ENCODE measurements at regions not wholly inside any gene's neighbourhood (a gene's known extent, or its start where the extent isn't known, plus 50 kb on each side); places are given as distances from the start of the nearest gene placed in this dataset.
"Not testable (repeated sequence)": the region's sequence is repeated elsewhere in the genome, so short reads cannot be mapped to it uniquely, and the experiment has no call there.

DNA sequence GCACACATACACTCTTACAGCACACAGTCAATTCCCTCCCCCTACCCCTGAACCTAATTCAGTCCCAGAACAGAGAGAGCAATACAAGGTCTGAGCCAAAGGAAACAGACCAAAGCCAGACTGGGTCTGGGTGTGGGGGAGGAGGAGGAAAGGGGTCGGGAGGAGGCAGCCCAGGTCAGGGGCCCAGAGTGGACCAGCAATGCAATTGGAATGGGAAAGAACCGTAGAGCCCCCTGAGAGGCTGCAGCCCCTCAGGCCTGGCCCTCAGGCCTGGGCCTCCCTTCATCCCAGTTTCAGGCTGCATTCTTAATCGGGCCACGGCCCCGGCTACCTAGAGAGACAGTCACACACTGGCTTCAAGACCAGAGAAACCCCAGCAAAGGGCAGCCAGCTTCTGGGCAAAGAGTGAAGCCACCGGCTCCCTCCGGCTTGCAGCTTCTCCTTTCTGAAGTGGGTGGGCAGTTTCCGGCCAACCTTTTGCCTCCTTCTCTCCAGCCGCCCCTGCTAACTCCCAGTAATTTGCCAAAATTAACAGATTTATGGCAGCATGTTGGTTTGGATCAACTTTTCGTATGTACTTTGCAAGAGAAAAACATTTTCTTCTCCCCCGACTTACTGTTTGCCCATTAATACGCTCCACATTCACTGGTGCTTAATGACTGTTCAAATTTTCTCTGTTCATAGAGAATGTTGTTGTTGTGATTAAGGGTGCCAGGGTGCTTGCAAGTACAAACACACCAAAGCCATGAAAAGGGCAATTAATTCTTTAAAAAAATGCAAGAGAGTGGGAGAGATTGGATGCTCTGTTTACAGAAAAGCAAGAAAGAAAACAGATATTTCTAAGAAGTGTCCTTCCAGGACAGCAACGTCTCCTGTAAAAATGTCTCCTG is 488.3 kb downstream of the MN1 start:
- no peak for DNase-seq (ENCODE audit: low spot score in 2 of 2)
- H3K27me3 ChIP-seq (ENCODE audit: low read depth), result no peaks in the 10 kb centered on the region
- in situ Hi-C loops (cut with MboI; ENCODE audit: low sequenced_read_pairs), result no loop called here

DNA sequence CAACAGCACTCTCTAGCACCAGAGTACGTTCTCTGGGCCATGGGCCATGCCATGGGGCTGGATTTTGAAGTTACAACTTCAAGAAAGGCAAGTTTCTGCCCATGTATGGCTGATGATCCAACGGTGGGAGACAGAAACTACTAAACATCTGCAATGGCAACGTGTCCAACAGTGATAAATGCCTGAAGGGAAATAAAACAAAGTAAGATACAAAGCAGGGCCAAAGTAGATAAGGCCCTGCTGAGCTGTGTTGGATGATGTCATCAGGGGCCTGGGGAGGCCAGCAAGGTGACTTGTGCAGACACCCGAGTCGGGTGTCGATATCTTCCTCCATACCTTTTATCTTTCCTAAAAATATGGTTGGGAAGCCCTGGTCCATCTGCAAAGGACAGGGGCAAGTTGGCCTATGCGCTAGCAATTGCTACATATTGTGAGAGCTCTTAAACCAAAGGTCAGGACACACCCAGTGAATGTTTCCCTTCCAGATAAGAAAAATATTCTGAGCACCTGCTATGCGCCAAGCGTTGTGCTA is 487.2 kb downstream of the MN1 start:
- Histone ChIP-seq H3K27me3 (ENCODE audit: low read depth) (no peaks in the 10 kb centered on the region), H3K4me3 (no peak overlapping the region), H3K9me3 (no peaks in the 10 kb centered on the region; the same call in 1 of the 2 replicates), H3K36me3 (replicated peaks) (no peaks in the 10 kb centered on the region), H3K4me1 (peaks cover 16% of the 10 kb centered on the region)
- DNase-seq (ENCODE audit: low spot score in 2 of 2), result no peak
- in situ Hi-C loops (cut with MboI; ENCODE audit: low sequenced_read_pairs), result no loop called here

More for the DNA sequence above, 488.3 kb downstream of the MN1 start:
- no peaks in the 10 kb centered on the region for H3K36me3 ChIP-seq (replicated peaks)
- H3K9me3 ChIP-seq, result peaks cover 3% of the 10 kb centered on the region; the same call in 1 of the 2 replicates
- H3K4me3 ChIP-seq, result no peak overlapping the region
- H3K4me1 ChIP-seq, result peaks cover 6% of the 10 kb centered on the region

DNA sequence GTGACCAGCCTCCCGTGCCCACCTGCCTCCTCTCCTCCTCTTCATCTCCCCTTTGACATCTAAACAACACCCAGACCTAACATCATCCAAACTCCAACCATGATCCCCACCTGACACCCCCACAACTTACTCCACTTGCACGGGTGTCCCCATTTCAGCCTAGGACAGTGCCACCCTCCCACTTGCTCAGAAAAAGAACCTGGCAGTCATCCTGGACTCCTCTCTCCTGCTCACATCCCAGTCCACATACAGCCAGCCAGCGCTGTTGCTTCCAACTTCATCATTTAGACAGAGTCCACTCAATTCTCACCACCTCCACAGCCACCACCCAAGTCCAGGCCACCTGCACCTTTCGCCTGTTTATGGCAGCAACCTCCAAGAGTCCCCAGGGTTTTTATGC is 485.7 kb downstream of the MN1 start:
- in situ Hi-C loops (cut with MboI; ENCODE audit: low sequenced_read_pairs), result no loop called here
- Histone ChIP-seq H3K27me3 (ENCODE audit: low read depth) (no peaks in the 10 kb centered on the region), H3K9me3 (peaks cover 3% of the 10 kb centered on the region), H3K4me3 (no peak overlapping the region), H3K36me3 (replicated peaks) (no peaks in the 10 kb centered on the region), H3K4me1 (peaks cover 16% of the 10 kb centered on the region)
- no peak for DNase-seq (ENCODE audit: low spot score in 2 of 2)

DNA sequence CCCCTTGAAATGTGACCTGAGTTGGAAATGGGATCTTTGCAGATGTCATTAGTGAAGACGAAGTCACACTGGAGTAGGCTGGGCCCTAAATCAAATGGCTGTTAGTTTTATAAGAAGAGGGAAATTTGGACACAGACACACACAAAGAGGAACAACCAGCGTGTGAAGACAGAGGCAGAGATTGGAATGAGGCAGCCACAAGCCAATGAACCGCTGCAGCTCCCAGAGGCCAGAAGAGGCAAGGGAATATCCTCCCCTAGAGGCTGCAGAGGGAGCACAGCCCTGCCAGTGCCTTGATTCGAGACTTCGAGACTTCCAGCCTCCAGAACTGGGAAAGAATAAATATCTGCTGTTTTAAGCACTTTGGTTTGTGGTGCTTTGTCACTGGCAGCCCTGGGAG is 484.5 kb downstream of the MN1 start:
- peaks cover 16% of the 10 kb centered on the region for H3K4me1 ChIP-seq
- H3K27me3 ChIP-seq (ENCODE audit: low read depth), result no peaks in the 10 kb centered on the region
- peak in 1 of 2 experiments; percentile 21 for DNase-seq (ENCODE audit: low spot score in 2 of 2)
- H3K9me3 ChIP-seq, result peaks cover 3% of the 10 kb centered on the region
- in situ Hi-C loops (cut with MboI; ENCODE audit: low sequenced_read_pairs), result no loop called here
- H3K36me3 ChIP-seq (replicated peaks), result no peaks in the 10 kb centered on the region
- no peak overlapping the region for H3K4me3 ChIP-seq

DNA sequence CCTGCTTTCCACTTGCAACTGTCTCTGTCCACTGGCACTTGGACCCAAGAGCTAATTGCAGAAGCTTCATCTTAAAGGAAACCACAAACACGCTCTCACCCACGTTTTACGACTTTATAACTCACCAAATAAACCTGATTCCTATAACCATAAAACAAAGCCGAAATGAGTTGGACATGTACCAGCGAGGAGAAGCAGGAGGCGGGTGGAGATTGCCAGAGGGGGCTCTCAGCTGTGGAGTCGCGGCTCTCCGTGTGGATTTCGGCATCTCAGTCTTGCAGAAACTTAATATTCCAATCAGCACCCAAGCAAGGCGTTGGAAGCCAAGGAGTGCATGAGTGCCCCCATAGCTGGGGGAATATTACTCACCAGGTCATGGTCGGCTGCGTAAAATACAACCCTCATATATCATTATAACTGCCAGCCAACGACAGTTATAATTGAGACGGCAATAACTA is 483.6 kb downstream of the MN1 start:
- H3K9me3 ChIP-seq, result peaks cover 3% of the 10 kb centered on the region
- DNase-seq (ENCODE audit: low spot score in 2 of 2), result no peak
- peaks cover 16% of the 10 kb centered on the region for H3K4me1 ChIP-seq
- in situ Hi-C loops (cut with MboI; ENCODE audit: low sequenced_read_pairs), result no loop called here
- no peak overlapping the region for H3K4me3 ChIP-seq
- H3K36me3 ChIP-seq (replicated peaks), result no peaks in the 10 kb centered on the region
- H3K27me3 ChIP-seq (ENCODE audit: low read depth), result no peaks in the 10 kb centered on the region

DNA sequence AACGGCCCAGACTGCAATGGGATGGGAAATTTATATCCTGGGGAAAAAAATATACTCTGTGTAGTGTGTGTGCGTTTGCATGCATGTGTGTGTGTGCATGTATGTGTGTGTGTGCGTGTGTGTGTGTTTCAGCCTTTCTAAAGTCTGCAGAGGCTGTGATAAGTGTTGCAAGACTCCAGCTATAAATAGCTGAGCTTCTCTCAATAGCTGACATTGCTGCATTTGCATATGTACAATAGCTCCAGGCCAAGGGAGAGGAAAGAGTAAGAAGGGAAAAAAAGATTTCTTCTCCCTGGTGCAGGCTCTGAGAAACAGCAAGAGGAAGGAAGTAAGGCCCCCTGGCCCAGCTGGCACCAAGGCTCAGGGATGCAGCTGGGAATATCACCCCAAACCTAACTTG is 483.0 kb downstream of the MN1 start:
- Histone ChIP-seq H3K4me3 (no peak overlapping the region), H3K36me3 (replicated peaks) (no peaks in the 10 kb centered on the region), H3K9me3 (peaks cover 3% of the 10 kb centered on the region), H3K4me1 (peaks cover 16% of the 10 kb centered on the region), H3K27me3 (ENCODE audit: low read depth) (no peaks in the 10 kb centered on the region)
- in situ Hi-C loops (cut with MboI; ENCODE audit: low sequenced_read_pairs), result no loop called here
- DNase-seq (ENCODE audit: low spot score in 2 of 2), result peak; percentile 81 to 94

DNA sequence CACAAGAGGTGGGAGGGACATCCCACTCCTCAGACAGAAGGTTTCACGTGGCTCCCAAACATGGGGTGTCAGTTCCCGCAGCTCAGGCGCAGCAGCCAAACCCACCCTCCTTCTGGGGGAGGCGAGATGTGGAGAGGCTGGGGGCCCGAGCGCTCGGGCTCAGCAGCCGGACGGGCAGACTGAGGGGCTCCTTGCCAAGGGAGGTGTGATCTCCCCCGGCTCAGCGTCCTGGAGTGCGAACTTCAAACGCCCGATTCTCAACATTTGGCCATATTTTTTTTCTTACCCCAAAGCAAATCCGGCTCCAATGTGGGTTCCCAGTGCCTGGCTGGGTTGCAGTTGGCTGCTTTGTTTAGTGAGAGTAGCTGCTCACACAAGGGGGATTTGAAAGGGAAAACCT is 477.9 kb downstream of the MN1 start:
- Histone ChIP-seq H3K27me3 (ENCODE audit: low read depth) (no peaks in the 10 kb centered on the region), H3K4me3 (no peak overlapping the region), H3K36me3 (replicated peaks) (no peaks in the 10 kb centered on the region), H3K4me1 (peaks cover 5% of the 10 kb centered on the region), H3K9me3 (peaks cover 3% of the 10 kb centered on the region)
- no peak for DNase-seq (ENCODE audit: low spot score in 2 of 2)
- in situ Hi-C loops (cut with MboI; ENCODE audit: low sequenced_read_pairs), result no loop called here

DNA sequence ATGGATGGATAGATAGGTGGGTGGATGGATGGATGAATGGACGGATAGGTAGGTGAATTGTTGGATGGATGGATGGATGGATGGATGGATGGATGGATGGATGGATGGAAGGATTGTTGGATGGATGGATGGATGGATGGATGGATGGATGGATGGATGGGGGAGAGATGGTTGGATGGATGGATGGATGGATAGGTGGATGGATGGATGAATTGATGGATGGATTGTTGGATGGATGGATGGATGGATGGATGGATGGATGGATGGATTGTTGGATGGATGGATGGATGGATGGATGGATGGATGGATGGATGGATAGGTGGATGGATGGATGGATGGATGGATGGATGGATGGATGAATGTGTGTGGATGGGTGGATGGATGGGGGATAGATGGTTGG is 476.6 kb downstream of the MN1 start:
- H3K4me1 ChIP-seq; H3K27me3 ChIP-seq (ENCODE audit: low read depth); H3K4me3 ChIP-seq; in situ Hi-C loops (cut with MboI; ENCODE audit: low sequenced_read_pairs); DNase-seq (ENCODE audit: low spot score in 2 of 2); H3K9me3 ChIP-seq; H3K36me3 ChIP-seq (replicated peaks): not testable (repeated sequence)

DNA sequence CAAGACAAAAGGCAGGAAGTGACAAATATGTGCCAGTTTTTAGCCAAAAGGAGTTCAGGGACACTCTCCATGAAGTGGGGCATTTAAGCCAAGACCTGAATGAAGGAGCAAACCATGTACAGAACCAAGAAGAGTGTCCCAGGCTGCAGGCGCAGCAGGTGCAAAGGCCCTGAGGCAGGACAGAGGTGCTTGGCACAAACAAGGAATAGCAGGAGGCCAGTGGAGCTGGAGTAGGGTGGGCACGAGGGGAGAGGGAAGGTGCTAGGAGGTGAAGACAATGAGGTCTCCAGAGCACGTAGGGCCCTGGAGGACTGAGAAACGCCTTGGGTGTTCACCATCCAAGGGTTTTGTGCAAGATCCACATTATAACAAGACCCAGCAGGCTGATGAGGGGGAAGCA is 474.1 kb downstream of the MN1 start:
- Histone ChIP-seq H3K4me1 (no peaks in the 10 kb centered on the region), H3K4me3 (no peak overlapping the region), H3K27me3 (ENCODE audit: low read depth) (peaks cover 12% of the 10 kb centered on the region; the same call in 1 of the 2 replicates), H3K36me3 (replicated peaks) (no peaks in the 10 kb centered on the region), H3K9me3 (no peaks in the 10 kb centered on the region)
- no peak for DNase-seq (ENCODE audit: low spot score in 2 of 2)
- in situ Hi-C loops (cut with MboI; ENCODE audit: low sequenced_read_pairs), result no loop called here

DNA sequence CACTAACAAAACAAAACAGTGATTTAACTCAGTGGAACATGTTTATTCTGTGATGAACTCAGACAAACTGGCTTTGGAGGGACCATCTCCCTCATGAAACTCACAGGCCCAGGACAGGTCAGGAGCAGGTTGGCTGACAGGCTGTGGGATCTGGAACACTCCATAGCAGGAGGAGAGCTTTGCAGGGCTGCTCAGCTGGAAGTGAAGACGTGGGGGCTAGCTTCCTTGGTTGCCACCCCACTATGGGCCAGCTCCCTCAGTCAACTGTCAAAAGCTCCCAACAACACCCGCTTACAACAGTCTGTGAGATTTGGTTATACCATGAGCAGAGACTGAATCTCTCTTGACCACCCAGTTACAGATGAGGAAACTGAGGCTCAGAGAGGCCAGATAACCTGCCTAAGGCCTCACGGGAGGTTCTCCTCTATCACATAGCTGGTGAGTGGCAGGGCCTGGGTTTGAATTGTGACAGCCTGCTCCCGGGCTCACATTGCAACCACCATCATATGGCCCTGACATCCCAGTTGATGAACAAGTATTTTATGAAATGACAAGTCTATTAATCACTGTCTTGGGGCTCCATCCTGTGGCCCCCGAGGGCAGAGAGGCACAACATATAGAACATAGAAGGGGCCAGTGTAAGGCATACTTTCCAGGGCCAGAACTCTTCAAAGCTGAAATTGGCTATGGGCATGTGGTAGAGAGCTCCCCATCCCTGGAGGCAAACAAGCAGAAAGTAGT is 473.4 kb downstream of the MN1 start:
- Histone ChIP-seq H3K9me3 (no peaks in the 10 kb centered on the region), H3K4me3 (no peak overlapping the region), H3K36me3 (replicated peaks) (no peaks in the 10 kb centered on the region), H3K4me1 (no peaks in the 10 kb centered on the region), H3K27me3 (ENCODE audit: low read depth) (peaks cover 12% of the 10 kb centered on the region; the same call in 1 of the 2 replicates)
- in situ Hi-C loops (cut with MboI; ENCODE audit: low sequenced_read_pairs), result no loop called here
- DNase-seq (ENCODE audit: low spot score in 2 of 2), result no peak

DNA sequence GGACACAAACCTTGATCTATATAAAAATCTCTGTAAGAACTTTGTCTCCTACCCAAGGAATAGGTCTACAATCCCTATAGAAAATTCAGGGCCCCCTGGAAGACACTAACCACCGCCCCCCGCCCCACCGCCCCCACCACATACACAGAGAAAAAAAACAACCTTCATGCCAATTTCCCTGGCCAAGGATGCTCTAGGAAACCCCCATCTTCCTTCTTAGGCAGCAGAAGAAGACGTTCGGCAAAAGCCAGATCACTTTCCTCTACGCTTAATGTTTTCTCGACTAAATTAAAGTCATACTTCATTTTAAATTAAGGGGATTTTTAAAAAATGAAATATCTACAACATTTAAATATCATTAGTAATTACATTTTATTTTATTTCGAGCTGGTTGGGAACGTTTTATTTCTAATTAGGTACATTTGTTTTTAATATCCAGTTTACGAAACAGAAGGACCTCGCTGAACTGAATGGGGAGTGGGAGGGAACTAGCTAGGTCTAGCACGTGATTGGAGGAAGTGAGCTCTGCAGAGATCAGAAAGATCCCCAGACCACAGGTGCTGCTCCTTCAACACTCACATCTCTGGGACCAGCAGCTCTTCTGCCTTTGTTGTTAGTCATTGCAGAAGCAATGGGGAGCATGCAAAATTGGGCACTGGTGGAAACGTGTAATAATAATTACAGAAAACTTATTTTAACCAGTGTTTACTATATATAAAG is 472.3 kb downstream of the MN1 start:
- no peak for DNase-seq (ENCODE audit: low spot score in 2 of 2)
- peaks cover 12% of the 10 kb centered on the region; the same call in 1 of the 2 replicates for H3K27me3 ChIP-seq (ENCODE audit: low read depth)
- H3K4me3 ChIP-seq, result no peak overlapping the region
- no peaks in the 10 kb centered on the region for H3K36me3 ChIP-seq (replicated peaks)
- no peaks in the 10 kb centered on the region for H3K4me1 ChIP-seq
- in situ Hi-C loops (cut with MboI; ENCODE audit: low sequenced_read_pairs), result no loop called here
- no peaks in the 10 kb centered on the region for H3K9me3 ChIP-seq

DNA sequence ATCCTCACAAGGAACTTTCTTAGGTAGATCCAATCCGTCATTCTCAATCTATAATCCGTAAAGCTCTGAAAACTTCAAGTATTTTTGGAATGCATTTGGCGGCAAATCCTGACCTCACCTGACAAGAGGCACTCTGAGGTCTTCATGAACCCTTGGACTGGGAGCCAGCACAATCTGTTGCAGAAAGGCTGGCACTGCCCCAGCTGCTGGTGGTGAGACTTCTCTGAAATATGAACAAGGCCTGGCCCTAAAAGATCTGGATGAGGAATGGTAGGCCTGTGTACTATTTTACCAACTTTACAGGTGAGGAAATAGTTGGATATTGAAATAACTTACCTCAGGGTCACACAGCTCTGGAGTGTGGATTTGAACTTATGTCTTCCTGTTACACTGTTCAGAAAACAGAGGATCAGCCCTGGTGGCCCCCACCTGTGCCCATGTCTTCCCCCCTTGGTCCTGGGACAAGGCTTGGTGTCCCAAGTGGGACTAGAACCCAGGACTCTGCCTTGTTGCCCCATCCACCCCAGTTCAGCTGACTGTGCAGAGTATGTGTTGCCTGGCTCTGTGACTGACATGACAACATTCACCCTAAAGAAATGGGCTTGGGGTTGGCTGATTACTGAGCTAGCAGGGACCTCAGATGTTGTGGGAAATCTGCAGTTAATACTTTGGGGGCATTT is 471.4 kb downstream of the MN1 start:
- Histone ChIP-seq H3K27me3 (ENCODE audit: low read depth) (peaks cover 14% of the 10 kb centered on the region; the same call in 1 of the 2 replicates), H3K4me1 (no peaks in the 10 kb centered on the region), H3K9me3 (no peaks in the 10 kb centered on the region), H3K4me3 (no peak overlapping the region), H3K36me3 (replicated peaks) (no peaks in the 10 kb centered on the region)
- no peak for DNase-seq (ENCODE audit: low spot score in 2 of 2)
- in situ Hi-C loops (cut with MboI; ENCODE audit: low sequenced_read_pairs), result no loop called here
